ENCODE measurements at regions not wholly inside any gene's neighbourhood (a gene's known extent, or its start where the extent isn't known, plus 50 kb on each side); places are given as distances from the start of the nearest gene placed in this dataset.

DNA sequence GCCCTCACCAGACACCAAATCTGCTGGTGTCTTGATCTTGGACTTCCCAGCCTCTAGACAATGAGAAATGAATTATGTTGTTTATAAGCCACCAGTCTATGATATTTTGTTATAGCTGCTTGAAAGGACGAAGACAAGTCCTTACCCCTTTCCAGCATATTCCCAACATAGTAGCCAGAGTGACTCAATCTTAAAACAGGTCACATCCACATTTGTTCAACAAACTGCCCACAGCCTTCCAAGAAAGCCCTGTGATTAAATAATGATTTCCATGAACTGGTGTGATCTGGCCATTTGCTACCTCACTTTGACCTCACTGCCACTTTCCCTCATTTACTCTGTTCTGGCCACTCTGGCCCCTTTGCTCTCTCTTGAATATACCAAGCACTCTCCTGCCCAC, 193.7 kb upstream of the CFAP20DC start:
- TF ChIP-seq, protein P1, sequence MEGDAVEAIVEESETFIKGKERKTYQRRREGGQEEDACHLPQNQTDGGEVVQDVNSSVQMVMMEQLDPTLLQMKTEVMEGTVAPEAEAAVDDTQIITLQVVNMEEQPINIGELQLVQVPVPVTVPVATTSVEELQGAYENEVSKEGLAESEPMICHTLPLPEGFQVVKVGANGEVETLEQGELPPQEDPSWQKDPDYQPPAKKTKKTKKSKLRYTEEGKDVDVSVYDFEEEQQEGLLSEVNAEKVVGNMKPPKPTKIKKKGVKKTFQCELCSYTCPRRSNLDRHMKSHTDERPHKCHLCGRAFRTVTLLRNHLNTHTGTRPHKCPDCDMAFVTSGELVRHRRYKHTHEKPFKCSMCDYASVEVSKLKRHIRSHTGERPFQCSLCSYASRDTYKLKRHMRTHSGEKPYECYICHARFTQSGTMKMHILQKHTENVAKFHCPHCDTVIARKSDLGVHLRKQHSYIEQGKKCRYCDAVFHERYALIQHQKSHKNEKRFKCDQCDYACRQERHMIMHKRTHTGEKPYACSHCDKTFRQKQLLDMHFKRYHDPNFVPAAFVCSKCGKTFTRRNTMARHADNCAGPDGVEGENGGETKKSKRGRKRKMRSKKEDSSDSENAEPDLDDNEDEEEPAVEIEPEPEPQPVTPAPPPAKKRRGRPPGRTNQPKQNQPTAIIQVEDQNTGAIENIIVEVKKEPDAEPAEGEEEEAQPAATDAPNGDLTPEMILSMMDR (IDR thresholded peaks at IDR 0.05; ENCODE audit: insufficient read depth, low read depth, low read length), result no peak
- no peak for TF ChIP-seq EZH2 (IDR thresholded peaks at IDR 0.05; ENCODE audit: insufficient read depth, low read length)
